A673 (cell line): ENCODE measurements at regions not wholly inside any gene's neighbourhood (a gene's known extent, or its start where the extent isn't known, plus 50 kb on each side); places are given as distances from the start of the nearest gene placed in this dataset.

Experiments used
- CTCF ChIP-seq: fragments of 300-800, 200-600 bp; sonication (generic); conservative IDR thresholded peaks from 2 replicates; pipeline ENCODE4 v1.5.1; 2017; ENCODE audit warnings: low read depth, mild to moderate bottlenecking, antibody characterized with exemption, low read length, moderate library complexity, mixed read lengths
- EZH2 ChIP-seq: fragments of 200-600 bp; sonication (generic); IDR thresholded peaks from 2 replicates; pipeline ENCODE4 v1.6.1; 2017; ENCODE audit warnings: borderline replicate concordance, low read depth, mild to moderate bottlenecking, mixed read lengths, antibody characterized with exemption, low read length; ENCODE audit not compliant: poor library complexity, severe bottlenecking

DNA sequence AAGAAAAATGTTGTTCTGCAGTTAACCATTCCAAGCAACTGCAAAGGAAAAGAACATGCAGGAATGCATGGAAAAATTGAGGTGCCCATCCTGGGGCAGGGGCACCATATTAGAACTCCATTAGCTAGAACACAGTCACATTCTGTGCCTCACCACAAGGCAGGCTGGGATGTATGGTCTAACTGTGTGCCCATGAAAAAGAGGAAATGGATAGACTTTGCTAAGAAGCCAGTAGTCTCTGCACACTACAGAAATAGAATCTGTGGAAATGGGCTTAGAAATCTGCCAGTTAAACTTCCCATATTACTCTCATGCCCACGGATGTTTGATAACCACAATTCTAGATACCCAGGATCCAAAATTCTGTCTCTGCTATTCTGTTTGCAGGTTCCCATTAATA lies 423.8 kb upstream of the SMARCA2 start:
- no peak for TF ChIP-seq CTCF
- no peak for TF ChIP-seq EZH2
